Right lobe of liver (tissue), 4 donors: ENCODE measurements at regions not wholly inside any gene's neighbourhood (a gene's known extent, or its start where the extent isn't known, plus 50 kb on each side); places are given as distances from the start of the nearest gene placed in this dataset.

ENCODE experiments used
- POLR2A ChIP-seq: fragments of 450-650 bp; IDR thresholded peaks from one replicate; pipeline ENCODE4 v1.6.1; 2017; ENCODE audit warnings: antibody characterized with exemption, mild to moderate bottlenecking
- TF ChIP-seq, protein P1 (sequence below), 4 donors: fragments of 200-600 bp in 3 of 4; fragments of 450-650 bp in 1 of 4; IDR thresholded peaks; one replicate each; pipeline versions ENCODE4 v1.5.1 to v1.8.0; 2016 to 2022; ENCODE audit warnings: antibody characterized with exemption in 4 of 4, mild to moderate bottlenecking in 2 of 4
- donor health status: DM: no; HTN: no; CAD: no.
- donor health status: DM: no; HTN: no; CAD: no.
- donor health status: DM: no; HTN: yes; CAD: no.

DNA sequence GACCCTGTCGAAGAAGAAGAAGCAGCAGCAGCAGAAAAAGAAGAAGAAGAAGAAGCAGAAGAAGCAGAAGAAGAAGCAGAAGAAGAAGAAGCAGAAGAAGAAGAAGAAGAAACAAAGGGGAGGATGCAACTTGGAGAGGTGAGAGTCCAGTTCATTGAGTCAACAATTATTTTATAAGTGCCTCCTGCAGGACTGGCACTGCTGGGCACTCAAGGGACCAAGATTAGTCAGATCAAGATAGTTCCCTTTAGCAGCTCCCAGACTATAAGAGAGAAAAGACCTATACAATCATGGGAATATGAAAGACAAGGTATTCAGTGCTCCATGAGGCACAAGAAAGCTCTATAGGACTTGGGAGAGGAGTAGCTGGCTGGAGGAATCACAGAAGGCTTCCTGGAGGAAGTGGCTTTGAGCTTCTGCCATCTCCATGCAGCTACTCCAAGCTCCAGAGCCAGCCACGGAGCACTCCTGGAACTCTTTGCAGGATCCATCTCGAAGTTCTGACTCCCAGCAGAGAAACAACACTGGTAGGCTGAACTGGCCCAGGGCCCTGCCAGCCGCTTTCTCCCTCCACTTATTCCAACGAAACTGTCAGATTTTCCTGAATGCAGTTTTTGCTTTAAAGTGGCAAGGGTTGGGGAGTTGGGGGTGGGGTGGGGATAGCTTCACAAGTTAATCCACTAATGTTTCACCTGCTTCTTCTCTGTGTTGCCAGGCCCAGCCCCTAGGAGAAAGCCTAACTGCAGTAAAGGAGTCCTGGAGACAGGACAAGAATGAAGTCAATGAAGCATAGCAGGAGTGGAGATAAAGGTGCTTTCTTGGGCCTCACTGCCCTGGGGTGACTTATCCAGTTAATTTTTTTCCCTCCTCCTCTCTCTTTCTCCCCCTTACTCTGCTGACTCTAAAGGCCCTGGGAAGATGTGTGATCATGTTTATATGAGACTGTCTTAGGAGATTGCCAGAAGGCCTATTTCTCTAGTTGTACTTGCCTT lies 140.1 kb upstream of the PARP11 start:
- TF ChIP-seq, protein P1, sequence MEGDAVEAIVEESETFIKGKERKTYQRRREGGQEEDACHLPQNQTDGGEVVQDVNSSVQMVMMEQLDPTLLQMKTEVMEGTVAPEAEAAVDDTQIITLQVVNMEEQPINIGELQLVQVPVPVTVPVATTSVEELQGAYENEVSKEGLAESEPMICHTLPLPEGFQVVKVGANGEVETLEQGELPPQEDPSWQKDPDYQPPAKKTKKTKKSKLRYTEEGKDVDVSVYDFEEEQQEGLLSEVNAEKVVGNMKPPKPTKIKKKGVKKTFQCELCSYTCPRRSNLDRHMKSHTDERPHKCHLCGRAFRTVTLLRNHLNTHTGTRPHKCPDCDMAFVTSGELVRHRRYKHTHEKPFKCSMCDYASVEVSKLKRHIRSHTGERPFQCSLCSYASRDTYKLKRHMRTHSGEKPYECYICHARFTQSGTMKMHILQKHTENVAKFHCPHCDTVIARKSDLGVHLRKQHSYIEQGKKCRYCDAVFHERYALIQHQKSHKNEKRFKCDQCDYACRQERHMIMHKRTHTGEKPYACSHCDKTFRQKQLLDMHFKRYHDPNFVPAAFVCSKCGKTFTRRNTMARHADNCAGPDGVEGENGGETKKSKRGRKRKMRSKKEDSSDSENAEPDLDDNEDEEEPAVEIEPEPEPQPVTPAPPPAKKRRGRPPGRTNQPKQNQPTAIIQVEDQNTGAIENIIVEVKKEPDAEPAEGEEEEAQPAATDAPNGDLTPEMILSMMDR (IDR thresholded peaks at IDR 0.05), result no peak
- TF ChIP-seq POLR2A, result no peak
